COR-L47 (cell line): ENCODE measurements at regions not wholly inside any gene's neighbourhood (a gene's known extent, or its start where the extent isn't known, plus 50 kb on each side); places are given as distances from the start of the nearest gene placed in this dataset.

Experiments
- DNase-seq: peaks from one replicate; lab custom pipeline; 2025; lab: John Stamatoyannopoulos, UW

DNA sequence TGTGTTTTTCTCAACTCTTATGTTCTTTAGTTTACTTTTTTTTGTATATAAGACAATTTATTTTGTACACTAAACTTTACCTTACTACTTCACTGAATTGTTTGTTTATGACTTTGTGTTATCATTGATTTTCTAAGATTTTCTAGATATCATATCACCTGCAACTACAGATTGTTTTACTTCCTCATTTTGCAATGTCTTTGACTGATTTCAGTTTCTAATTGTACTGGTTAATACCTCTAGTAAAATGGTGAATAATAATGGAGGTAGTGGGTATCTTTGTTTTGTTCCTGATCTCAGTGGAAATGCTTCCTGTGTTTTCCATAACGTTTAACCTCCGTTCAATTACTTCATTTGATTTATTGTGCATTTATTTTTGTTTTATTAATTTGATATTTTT lies 490.2 kb downstream of the TLL1 start:
- DNase-seq: no peak

DNA sequence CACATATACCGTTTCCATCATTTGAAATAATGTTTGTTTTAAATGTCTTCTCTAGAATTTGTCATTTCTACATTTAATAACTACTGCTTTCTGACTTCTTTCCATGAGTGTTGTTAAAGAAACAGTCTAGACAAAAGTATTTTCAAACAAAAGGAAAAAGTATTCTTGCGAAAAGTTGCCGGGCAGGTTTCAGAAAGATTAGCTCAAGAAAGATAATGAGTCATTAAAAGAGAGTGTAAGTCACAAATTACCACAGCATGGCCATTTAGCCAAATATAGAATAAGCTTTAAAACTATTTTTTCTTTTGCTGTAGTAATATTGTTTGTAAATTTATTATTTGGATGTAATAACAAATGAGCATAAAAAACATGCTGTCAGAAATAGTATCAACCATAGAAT lies 493.0 kb downstream of the TLL1 start:
- DNase-seq: no peak

DNA sequence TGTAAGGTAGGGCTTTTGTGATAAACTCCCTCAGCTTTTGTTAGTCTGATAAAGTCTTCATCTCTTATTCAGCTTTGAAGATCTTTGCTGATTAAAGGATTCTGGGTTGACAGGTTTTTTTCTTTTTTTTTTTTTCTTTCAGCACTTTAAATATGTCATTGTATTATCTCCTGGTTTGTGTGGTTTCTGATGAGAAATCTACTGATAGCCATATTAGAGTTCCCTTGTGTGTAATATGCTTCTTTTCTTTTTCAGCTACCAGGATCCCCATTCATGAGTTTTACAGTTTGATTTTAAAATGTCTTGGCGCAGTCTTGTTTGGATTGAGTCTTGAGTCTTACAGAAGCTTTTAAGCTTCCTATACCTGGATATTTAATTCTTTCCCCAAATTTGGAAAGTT lies 504.5 kb downstream of the TLL1 start:
- DNase-seq: no peak

DNA sequence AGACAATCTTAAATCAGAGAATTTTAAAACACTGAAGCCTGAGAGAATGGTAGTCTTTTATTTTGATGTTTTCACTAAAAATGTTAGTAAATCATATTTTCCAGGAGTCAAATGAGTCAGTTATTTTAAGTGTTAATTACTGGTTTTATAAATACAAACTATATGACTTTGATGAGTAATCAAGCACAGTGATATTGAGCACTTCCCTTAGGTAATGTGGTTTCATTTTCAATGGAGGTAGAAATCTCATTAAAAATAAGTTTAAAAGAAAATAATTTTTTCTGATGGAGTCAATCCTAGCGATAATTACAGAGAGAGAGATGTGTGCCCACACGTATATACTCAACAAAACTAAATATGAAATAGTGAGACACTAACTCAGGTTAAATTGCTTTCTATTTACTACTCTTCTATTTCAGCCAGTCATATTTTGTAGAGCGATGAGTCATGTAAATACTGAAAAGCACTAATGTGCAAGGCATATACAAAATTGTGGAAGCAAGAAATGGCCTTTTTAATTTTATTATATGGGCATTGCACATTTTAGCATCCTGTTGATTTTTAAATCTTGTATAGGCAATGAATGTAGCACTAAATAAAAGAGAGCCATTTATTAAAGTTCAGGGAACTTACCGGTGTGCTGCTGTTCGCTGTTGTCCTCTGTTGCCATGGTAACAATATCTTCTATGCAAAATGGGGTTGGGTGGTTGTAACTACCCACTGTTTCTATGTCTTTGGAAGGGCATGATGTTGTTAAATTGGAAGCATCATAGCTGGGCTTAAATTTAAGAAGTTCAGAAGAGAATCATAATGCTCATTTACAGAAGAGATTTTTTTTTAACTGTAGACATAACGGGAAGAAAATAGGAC lies 513.7 kb downstream of the TLL1 start:
- DNase-seq: no peak

DNA sequence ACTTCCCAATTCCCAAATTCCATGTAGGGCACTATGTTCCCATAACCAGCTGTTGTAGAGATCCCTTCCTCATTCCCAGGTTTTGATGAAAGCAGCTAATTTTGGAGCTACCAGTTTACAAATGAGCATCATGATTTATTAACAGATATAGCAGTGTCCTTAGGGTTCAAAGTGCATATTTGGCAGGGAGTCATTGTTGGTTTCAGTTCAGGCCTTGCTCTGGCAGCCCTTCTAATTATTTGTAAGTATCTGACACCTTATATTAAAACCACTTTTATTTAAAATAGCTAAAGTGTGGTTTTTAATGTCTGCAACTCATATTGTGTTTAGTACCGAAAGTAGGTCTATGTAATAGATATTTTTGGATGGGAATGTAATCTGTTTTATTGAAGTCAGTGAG lies 518.5 kb downstream of the TLL1 start:
- no peak for DNase-seq

DNA sequence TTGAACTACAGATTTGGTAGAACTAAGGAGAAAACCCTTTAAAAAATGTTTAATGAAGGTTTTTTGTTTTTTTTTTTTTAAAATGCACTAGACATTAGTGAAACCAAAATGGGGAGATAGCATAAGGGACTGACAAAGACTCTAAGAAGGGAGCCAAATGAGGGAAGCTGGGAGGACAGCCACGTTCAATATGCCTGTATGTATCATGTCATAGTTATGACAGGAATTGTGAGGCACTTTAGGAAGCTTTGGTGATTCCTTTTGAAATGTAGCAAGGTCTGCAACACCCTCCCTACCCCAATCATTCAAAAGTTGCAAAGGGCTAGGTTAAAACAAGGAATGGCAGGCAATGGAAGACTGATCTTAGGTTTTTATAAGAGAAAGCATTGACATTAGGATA lies 526.0 kb downstream of the TLL1 start:
- no peak for DNase-seq

DNA sequence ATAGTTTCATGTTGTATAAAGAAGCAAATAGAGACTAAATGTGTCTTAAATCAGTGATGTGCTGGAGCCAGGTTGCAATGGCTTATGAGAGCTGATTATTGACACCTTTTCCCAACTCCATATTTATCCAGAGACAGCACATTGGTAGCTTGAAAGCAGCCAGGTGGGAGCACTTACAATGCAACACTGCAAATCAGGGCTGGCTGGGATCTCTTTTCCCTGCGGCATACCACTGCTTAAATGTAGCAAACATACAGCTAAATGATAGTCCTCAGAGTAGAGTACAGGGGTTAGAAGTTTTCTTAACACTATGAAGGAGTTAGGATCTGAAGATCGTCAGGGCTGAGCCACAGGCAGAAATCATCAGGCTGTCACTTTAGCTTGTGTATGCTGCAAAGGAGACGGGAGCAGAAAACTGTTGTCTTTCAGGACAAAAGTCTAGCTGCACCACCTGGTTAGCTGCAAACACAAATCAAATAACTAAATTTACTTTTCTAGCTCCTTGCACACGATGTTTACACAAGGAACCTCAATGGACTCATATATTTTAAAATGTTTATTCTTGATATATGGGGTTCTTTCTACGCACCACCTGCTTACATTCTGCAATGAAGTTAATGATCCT lies 527.3 kb downstream of the TLL1 start:
- peak; percentile 39 for DNase-seq

DNA sequence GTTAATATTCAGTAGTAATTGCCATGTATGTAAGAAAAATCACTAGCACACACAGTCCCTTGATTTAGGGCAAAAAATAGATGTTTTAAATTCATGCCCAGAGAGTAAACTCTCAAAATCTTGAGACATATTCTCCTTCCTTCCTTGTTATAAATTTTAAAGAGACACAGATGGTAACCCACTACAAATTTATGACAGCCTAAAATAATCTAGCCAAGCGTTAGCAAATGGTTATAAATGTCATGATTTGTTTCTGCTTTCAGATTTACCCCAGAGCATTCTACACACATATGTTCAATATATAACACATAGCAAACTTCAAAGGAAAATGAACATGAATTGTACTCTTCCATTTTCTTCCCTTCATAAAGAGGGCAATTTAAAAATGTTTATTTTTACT lies 540.3 kb downstream of the TLL1 start:
- DNase-seq: no peak

DNA sequence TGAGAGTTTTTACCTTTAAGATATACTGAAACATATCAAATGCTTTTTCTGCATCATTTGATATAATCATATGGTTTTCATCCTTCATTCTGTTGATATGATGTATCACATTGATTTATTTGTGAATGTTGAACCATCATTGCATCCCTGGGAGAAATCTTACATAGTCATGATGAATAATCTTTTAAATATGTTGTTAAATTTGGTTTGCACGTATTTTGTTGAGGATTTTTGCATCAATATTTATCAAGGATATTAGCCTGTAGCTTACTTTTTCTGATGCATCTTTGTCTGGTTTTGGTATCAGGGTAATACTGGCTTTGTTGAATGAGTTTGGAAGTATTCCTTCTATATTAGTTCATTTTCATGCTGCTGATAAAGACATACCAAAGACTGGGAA lies 541.4 kb downstream of the TLL1 start:
- DNase-seq: no peak

DNA sequence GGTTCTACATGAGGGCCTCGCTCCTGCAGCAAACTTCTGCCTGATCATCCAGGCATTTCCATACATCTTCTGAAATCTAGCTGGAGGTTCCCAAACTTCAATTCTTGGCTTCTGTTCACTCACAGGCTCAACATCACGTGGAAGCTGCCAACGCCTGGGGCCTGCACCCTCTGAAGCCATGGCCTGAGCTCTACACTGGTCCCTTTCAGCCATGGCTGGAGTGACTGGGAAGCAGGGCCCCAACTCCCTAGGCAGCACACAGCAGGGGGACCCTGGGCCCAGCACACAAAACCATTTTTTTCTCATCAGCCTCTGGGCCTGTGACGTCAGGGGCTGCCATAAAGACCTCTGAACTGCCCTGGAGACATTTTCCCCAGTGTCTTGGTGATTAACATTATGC lies 542.7 kb downstream of the TLL1 start:
- no peak for DNase-seq

DNA sequence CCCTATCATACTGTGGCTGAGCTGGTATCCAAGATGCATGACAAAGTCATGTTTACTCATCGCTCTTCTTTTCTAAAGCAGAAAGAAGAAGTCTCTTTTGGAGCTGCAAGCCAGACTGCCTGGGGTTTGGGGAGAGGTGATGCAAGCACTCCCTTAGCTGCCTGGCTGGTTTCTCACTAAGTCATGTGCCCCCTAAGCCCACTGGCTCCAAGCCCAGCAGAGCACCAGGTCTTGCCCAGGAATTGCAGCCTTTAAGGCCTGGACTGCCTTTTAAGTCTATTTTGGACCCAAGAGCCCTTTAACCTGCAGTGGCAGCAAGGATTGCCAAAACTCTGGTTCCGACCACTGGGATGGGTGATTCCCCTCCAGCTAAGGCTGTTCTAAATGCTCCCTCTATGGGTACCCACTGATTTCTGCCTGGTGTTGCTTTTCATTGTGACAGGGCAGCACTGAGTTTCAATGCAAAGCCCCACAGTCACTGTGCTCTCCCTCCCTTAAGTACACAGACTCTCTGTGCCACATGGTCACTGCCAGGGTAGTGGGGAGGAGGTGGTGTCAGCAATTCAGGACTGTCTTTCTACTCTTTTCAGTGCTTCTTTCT lies 548.6 kb downstream of the TLL1 start:
- DNase-seq: no peak

DNA sequence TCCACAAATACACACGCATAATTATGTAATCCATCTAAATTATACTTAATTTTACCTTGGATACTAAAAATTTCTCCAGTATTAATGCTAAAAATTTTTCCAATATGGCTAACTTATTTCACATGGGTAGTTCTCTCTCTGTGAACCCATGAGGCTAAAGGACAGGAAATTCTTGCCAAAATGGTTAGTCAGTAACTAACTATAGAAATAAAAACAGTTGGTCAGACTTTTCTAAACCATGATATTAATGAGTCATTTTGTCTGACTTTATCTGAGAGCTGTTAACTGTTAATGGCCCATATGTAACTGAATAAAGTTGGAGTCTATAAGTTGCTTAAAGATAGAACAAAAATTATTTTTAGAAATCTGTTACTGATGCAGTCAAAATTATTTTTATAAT lies 549.4 kb downstream of the TLL1 start:
- no peak for DNase-seq

DNA sequence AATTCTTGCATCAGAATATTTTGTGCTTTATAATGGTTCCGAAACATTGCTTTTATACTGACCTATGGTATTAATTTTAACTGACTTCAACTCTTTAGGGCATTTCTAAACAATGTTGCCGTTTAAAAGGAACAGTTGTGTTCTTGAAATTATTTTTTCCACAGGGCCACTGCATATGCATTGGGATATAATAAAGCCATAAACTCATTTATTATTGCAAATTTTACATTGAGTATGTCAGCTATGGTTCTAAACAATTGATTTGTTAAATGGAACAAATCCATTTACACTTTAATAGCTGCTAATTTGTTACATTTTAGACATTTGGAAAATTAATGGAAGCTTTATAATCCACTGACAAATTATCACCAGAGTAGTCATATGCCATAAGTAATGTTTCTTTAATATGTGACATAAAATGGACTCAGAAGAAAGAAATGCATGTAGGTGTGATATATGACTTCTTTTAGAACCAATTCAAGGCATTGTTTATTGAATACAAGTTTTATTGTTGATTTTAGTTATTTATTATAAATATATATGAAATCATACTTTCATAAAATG lies 553.3 kb downstream of the TLL1 start:
- DNase-seq: no peak

DNA sequence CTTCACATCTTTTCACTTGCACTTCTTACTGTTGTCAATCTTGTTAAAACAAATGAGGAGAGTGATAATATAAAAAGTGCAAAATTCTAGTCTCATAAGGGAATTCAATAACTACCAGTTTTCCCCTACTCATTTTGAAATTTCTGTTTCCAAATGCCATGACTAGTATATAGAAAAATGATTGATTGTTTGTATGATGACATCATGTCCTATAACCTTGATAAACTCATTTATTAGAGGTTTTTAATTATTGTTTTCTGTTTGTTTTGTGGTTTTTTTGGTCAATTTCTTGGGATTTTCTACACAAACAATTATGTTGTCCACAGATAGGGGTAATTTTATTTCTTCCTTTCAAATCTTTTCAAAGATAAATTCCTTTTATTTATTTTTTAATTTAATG lies 559.1 kb downstream of the TLL1 start:
- no peak for DNase-seq

DNA sequence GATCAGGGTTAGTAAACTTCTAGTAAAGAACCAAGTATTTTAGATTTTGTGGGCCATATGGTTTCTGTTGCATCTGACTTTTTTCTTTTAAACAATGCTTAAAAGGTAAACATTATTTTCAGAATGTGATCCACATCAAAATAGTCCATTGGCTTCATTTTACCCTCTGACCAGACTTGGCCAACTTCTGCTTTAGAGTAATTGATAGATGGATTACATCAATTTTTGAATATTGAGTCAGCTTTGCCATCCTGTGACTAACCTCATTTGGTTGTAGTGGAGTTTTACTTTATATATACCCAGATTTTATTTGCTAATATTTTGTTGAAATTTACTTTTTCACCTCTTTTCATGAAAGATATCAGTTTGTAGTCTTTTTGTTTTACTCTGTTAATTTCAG lies 559.8 kb downstream of the TLL1 start:
- no peak for DNase-seq

DNA sequence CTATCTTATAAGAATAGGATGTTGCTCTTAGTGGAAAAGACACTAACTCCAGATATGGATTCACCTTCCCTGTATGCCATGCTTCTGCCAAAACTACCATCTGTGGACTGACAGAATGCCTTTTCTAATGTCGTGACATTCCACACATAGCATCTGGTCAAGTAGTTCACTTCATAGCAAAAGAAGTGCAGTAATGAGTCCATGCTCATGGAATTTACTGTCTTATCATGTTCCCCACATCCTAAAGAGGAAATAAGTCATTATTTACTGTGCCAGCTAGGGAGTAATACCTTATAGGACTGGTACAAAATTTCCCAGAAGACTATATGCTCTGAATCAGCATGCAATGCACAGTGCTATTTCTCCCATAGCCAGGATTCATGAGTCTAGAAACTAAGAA lies 562.4 kb downstream of the TLL1 start:
- no peak for DNase-seq

DNA sequence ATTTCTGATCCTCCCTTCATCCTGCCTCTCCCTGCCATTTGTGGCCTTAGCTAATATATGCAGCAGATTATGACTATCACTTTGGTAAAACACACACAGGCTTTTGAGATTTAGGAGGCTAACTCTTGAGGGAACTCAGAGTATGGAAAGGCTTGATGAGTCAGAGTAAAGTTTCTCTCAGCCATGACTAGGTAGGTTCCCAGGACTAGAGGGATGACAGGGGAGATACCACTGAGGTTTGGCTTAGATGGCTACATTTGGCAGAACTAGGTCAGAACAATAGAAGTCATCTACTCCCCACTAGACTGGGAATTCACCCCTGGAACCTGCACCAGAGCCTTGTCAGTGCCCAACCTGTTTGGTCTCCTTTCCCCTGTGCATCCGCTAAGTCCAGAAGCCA lies 585.7 kb downstream of the TLL1 start:
- no peak for DNase-seq

DNA sequence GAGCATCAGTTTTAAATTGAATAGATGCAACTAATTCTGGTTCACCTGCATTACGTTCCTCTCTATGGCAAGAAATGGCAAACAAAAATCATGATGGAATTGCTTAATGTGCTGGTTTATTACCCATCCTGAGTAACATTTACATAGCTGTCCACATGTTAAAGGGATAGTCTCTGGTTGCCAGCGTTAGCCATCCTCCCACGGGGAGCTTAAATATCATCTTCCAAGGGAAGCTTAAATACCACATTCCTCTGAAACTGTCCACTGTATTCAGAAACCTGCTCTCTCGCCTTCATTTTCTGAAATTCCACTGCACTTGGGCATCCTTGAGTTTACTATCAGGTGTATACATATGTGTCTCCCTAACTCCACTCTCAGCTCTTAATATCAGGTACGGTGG lies 586.6 kb downstream of the TLL1 start:
- no peak for DNase-seq

DNA sequence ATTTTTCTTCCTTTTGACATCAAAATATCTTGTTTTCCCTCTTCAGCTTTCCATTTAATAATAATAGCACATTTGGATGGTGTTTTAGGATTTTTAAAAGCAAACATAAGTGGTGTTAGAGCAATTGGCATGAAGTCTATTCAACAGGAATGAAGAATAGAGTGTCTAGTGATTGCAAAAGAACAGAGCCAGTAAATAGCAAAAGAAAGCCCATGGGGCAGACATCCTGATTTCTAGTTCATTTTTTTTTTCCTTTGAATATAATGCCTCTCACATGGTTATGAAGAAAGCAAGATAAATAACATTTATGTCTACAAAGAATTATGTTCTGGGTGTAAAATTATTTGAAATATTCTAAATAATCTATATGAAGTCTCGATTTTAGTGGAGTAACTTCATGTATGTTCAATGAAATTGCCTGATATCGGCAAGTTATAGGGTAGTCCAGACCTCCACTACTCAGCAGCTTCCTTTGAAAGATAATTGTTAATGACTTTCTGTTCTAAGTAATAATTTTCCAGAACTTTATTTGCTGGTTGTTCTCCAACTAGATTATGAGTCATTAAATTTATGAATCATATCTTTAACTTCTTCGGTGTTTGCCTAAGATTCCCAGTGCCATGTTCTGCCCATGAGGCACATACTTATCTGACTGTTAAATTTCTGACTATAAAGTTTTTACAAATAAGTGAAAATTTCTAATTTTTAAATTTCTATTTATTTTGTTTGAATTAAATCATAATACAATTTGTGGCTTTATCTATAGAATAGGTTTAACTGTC lies 587.9 kb downstream of the TLL1 start:
- DNase-seq: no peak

DNA sequence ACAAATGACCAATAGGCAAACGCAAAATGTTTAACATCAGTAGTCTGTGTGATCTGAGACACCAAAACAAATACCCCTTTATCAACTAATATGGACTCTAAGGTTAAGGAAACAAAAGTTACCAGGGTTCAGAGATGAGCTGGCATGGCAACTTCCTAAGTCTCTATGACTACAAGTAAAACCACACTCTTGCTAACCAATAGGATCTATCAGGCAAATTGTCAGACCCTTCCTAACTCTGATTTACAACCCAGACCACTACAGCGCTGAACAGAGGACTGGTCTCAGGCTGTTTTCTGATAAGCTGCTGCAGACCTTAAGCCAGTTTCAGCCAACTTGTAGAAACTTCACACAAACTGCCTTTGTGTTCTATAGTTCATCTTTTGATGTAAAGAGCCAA lies 608.0 kb downstream of the TLL1 start:
- DNase-seq: no peak

DNA sequence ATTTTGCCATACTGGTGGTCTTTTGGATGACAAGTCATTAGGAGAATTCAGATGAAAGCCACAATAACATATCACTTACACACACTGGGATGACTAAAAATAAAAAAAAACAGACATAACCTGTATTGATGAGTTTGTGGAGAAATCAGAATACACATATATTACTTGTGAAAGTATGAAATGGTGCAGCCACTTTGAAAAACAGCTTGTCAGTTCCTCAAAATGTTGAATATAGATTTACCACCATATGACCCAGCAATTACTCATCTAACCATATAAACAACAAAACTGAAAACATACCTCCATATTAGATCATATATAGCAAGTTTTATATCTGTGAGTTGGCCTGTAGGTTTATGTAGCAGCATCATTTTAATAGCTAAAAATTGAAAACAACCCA lies 608.7 kb downstream of the TLL1 start:
- no peak for DNase-seq

DNA sequence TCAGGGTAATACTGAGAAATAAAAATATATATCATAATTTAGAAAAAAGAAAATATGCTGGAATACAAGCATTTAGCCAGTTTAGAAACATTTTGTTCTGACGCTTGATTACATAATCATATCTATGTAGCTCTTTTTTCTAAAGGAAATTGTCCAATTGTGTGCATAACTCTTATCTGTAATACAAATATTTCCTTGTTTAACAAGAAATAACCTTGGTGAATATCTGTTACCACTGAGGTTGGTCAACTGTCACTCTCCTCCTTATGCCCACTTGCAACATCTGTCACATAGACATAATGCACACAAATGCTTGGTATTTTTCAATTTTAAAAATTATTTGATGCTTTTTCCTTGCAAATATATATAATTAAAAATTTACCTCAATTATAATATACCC lies 609.7 kb downstream of the TLL1 start:
- DNase-seq: no peak
